CD8-positive, alpha-beta memory T cell (primary cell): ENCODE measurements at regions not wholly inside any gene's neighbourhood (a gene's known extent, or its start where the extent isn't known, plus 50 kb on each side); places are given as distances from the start of the nearest gene placed in this dataset.

Experiments used
- CTCF ChIA-PET: fragments of 350-600 bp; sonication (Branson Sonifier 250); formaldehyde crosslinking; loops from one replicate; lab custom pipeline; 2021; ENCODE audit warnings: antibody characterized with exemption; lab: Charles Lee
- POLR2A ChIA-PET: fragments of 350-600 bp; sonication (Branson Sonifier 250); formaldehyde crosslinking; loops from one replicate; lab custom pipeline; 2021; ENCODE audit warnings: antibody characterized with exemption; lab: Charles Lee
- DNase-seq, 5 donors: peaks; one replicate each; pipeline versions ENCODE4 v3.0.0 to v3.0.0-alpha.2; 2020 to 2022; ENCODE audit warnings: mixed read lengths in 1 of 5
- H3K27ac ChIP-seq: one replicate; pipeline ENCODE4 v1.7.0; 2013; ENCODE audit warnings: low read depth, mild to moderate bottlenecking, low read length, moderate library complexity
- H3K27me3 ChIP-seq: 2 replicates; pipeline ENCODE4 v1.7.0; 2013; ENCODE audit warnings: low read length, mild to moderate bottlenecking; ENCODE audit not compliant: insufficient read depth, poor library complexity, severe bottlenecking
- H3K36me3 ChIP-seq: 2 replicates; pipeline ENCODE4 v1.7.0; 2013; ENCODE audit warnings: mild to moderate bottlenecking, low read length, moderate library complexity; ENCODE audit not compliant: insufficient read depth
- H3K4me1 ChIP-seq: 2 replicates; pipeline ENCODE4 v1.7.0; 2013; ENCODE audit warnings: mild to moderate bottlenecking, low read length, moderate library complexity; ENCODE audit not compliant: insufficient read depth
- H3K4me3 ChIP-seq: 2 replicates; pipeline ENCODE4 v1.7.0; 2013; ENCODE audit warnings: mild to moderate bottlenecking, low read length
- H3K9me3 ChIP-seq: 2 replicates; pipeline ENCODE4 v1.7.0; 2013; ENCODE audit warnings: mild to moderate bottlenecking, low read length
- H3K27ac Mint-ChIP-seq, 8 donors: one replicate each; pipeline ENCODE4 v1.8.0; 2020 to 2021; ENCODE audit warnings: mixed read lengths in 8 of 8, mild to moderate bottlenecking in 6 of 8, inconsistent platforms in 3 of 8, moderate library complexity in 3 of 8
- H3K27me3 Mint-ChIP-seq, 2 donors: one replicate each; pipeline ENCODE4 v1.8.0; 2020 to 2021; ENCODE audit warnings: mixed read lengths in 2 of 2, mild to moderate bottlenecking in 1 of 2, moderate library complexity in 1 of 2
- H3K36me3 Mint-ChIP-seq, 3 donors: one replicate each; pipeline ENCODE4 v1.8.0; 2020 to 2021; ENCODE audit warnings: mixed read lengths in 3 of 3, inconsistent platforms in 1 of 3, mild to moderate bottlenecking in 1 of 3
- H3K4me1 Mint-ChIP-seq, 3 donors: one replicate each; pipeline ENCODE4 v1.8.0; 2020 to 2021; ENCODE audit warnings: mixed read lengths in 3 of 3, inconsistent platforms in 1 of 3, mild to moderate bottlenecking in 1 of 3
- H3K4me3 Mint-ChIP-seq, 7 donors: one replicate each; pipeline ENCODE4 v1.8.0; 2020 to 2021; ENCODE audit warnings: mixed read lengths in 7 of 7, mild to moderate bottlenecking in 6 of 7, moderate library complexity in 4 of 7, inconsistent platforms in 2 of 7
- H3K9me3 Mint-ChIP-seq, 5 donors: one replicate each; pipeline ENCODE4 v1.8.0; 2020 to 2022; ENCODE audit warnings: mixed read lengths in 5 of 5, mild to moderate bottlenecking in 3 of 5, moderate library complexity in 2 of 5, inconsistent platforms in 1 of 5

- peaks cover 0 to 9% (median 2%) of the 10 kb centered on the region in 5 donors for H3K9me3 Mint-ChIP-seq
- H3K4me1 ChIP-seq: no peaks in the 10 kb centered on the region
- no peaks in the 10 kb centered on the region for H3K36me3 Mint-ChIP-seq
- H3K4me3 Mint-ChIP-seq: no peak overlapping the region
- no peaks in the 10 kb centered on the region for H3K9me3 ChIP-seq
- no peaks in the 10 kb centered on the region for H3K4me1 Mint-ChIP-seq
- ChIA-PET POLR2A (no interaction called here), CTCF (no interaction called here)
- no peak overlapping the region for H3K4me3 ChIP-seq
- H3K36me3 ChIP-seq: no peaks in the 10 kb centered on the region
- H3K27me3 Mint-ChIP-seq: no peaks in the 10 kb centered on the region
- DNase-seq: no peak
- no peaks in the 10 kb centered on the region for H3K27me3 ChIP-seq
- no peak overlapping the region for H3K27ac ChIP-seq
- H3K27ac Mint-ChIP-seq: no peak overlapping the region
Observed at GRCh38 chr2:5751873-5752482, 59.8 kb downstream of the SOX11 start.

- Histone ChIP-seq H3K4me1 (no peaks in the 10 kb centered on the region), H3K9me3 (no peaks in the 10 kb centered on the region), H3K27ac (no peak overlapping the region), H3K36me3 (no peaks in the 10 kb centered on the region), H3K4me3 (no peak overlapping the region), H3K27me3 (no peaks in the 10 kb centered on the region)
- ChIA-PET POLR2A (no interaction called here), CTCF (no interaction called here)
- Mint-ChIP-seq H3K36me3 (no peaks in the 10 kb centered on the region), H3K9me3 (peaks cover 0 to 4% (median 2%) of the 10 kb centered on the region in 5 donors), H3K4me3 (no peak overlapping the region), H3K4me1 (no peaks in the 10 kb centered on the region), H3K27ac (no peak overlapping the region), H3K27me3 (no peaks in the 10 kb centered on the region)
- DNase-seq: no peak
Observed at GRCh38 chr2:5756272-5756671, 64.1 kb downstream of the SOX11 start.

GRCh38 chr2:5758346-5758745, 66.2 kb downstream of the SOX11 start:
- peaks cover 0 to 4% (median 2%) of the 10 kb centered on the region in 5 donors for H3K9me3 Mint-ChIP-seq
- CTCF ChIA-PET: no interaction called here
- no peak overlapping the region for H3K4me3 Mint-ChIP-seq

GRCh38 chr2:5759949-5760348, 67.8 kb downstream of the SOX11 start:
- no peak overlapping the region for H3K27ac ChIP-seq
- H3K36me3 ChIP-seq: no peaks in the 10 kb centered on the region
- H3K4me3 Mint-ChIP-seq: no peak overlapping the region
- H3K9me3 Mint-ChIP-seq: peaks cover 0 to 7% (median 2%) of the 10 kb centered on the region in 5 donors
- no peaks in the 10 kb centered on the region for H3K27me3 ChIP-seq
- no peaks in the 10 kb centered on the region for H3K36me3 Mint-ChIP-seq
- no peak overlapping the region for H3K27ac Mint-ChIP-seq
- H3K4me3 ChIP-seq: no peak overlapping the region
- ChIA-PET POLR2A (no interaction called here), CTCF (no interaction called here)
- no peaks in the 10 kb centered on the region for H3K9me3 ChIP-seq
- H3K4me1 Mint-ChIP-seq: no peaks in the 10 kb centered on the region
- H3K4me1 ChIP-seq: no peaks in the 10 kb centered on the region
- no peaks in the 10 kb centered on the region for H3K27me3 Mint-ChIP-seq
- DNase-seq: no peak

More at GRCh38 chr2:5758346-5758745, 66.2 kb downstream of the SOX11 start:
- Histone ChIP-seq H3K36me3 (no peaks in the 10 kb centered on the region), H3K27me3 (no peaks in the 10 kb centered on the region), H3K9me3 (no peaks in the 10 kb centered on the region), H3K4me3 (no peak overlapping the region), H3K4me1 (no peaks in the 10 kb centered on the region), H3K27ac (no peak overlapping the region)
- Mint-ChIP-seq H3K27me3 (no peaks in the 10 kb centered on the region), H3K4me1 (no peaks in the 10 kb centered on the region), H3K27ac (peak overlapping the region in 1 of 8 donors; percentile 11), H3K36me3 (no peaks in the 10 kb centered on the region)
- POLR2A ChIA-PET: no interaction called here
- no peak for DNase-seq

- Mint-ChIP-seq H3K27ac (no peak overlapping the region), H3K9me3 (peaks cover 0 to 8% (median 4%) of the 10 kb centered on the region in 5 donors), H3K36me3 (no peaks in the 10 kb centered on the region), H3K4me3 (no peak overlapping the region), H3K4me1 (no peaks in the 10 kb centered on the region), H3K27me3 (no peaks in the 10 kb centered on the region)
- H3K27me3 ChIP-seq: no peaks in the 10 kb centered on the region
- H3K4me3 ChIP-seq: no peak overlapping the region
- no peaks in the 10 kb centered on the region for H3K36me3 ChIP-seq
- no peak for DNase-seq
- no peaks in the 10 kb centered on the region for H3K4me1 ChIP-seq
- POLR2A ChIA-PET: no interaction called here
- CTCF ChIA-PET: no interaction called here
- H3K9me3 ChIP-seq: no peaks in the 10 kb centered on the region
- no peak overlapping the region for H3K27ac ChIP-seq
Observed at GRCh38 chr2:5763531-5763930, 71.3 kb downstream of the SOX11 start.

GRCh38 chr2:5764041-5764440, 71.9 kb downstream of the SOX11 start:
- CTCF ChIA-PET: no interaction called here
- Mint-ChIP-seq H3K36me3 (no peaks in the 10 kb centered on the region), H3K27me3 (no peaks in the 10 kb centered on the region), H3K4me3 (no peak overlapping the region), H3K4me1 (no peaks in the 10 kb centered on the region), H3K27ac (no peak overlapping the region), H3K9me3 (peaks cover 0 to 9% (median 4%) of the 10 kb centered on the region in 5 donors)
- no peak for DNase-seq
- Histone ChIP-seq H3K4me1 (no peaks in the 10 kb centered on the region), H3K4me3 (no peak overlapping the region), H3K27ac (no peak overlapping the region), H3K36me3 (no peaks in the 10 kb centered on the region), H3K27me3 (no peaks in the 10 kb centered on the region), H3K9me3 (no peaks in the 10 kb centered on the region)
- POLR2A ChIA-PET: no interaction called here

- H3K27me3 ChIP-seq: no peaks in the 10 kb centered on the region
- Mint-ChIP-seq H3K36me3 (no peaks in the 10 kb centered on the region), H3K4me1 (no peaks in the 10 kb centered on the region), H3K27ac (no peak overlapping the region), H3K4me3 (no peak overlapping the region), H3K9me3 (peaks cover 0 to 11% (median 4%) of the 10 kb centered on the region in 5 donors), H3K27me3 (no peaks in the 10 kb centered on the region)
- no peak overlapping the region for H3K4me3 ChIP-seq
- H3K9me3 ChIP-seq: peaks cover 3% of the 10 kb centered on the region
- no peaks in the 10 kb centered on the region for H3K36me3 ChIP-seq
- no peaks in the 10 kb centered on the region for H3K4me1 ChIP-seq
- DNase-seq: no peak
- H3K27ac ChIP-seq: no peak overlapping the region
- POLR2A ChIA-PET: no interaction called here
- CTCF ChIA-PET: no interaction called here
Observed at GRCh38 chr2:5766056-5766455, 73.9 kb downstream of the SOX11 start.

GRCh38 chr2:5766561-5766960, 74.4 kb downstream of the SOX11 start:
- Mint-ChIP-seq H3K27me3 (no peaks in the 10 kb centered on the region), H3K9me3 (peaks cover 0 to 11% (median 4%) of the 10 kb centered on the region in 5 donors), H3K36me3 (no peaks in the 10 kb centered on the region), H3K27ac (no peak overlapping the region), H3K4me3 (no peak overlapping the region), H3K4me1 (no peaks in the 10 kb centered on the region)
- ChIA-PET CTCF (no interaction called here), POLR2A (no interaction called here)
- no peak overlapping the region for H3K4me3 ChIP-seq
- no peak overlapping the region for H3K27ac ChIP-seq
- no peak for DNase-seq
- H3K36me3 ChIP-seq: no peaks in the 10 kb centered on the region
- H3K27me3 ChIP-seq: no peaks in the 10 kb centered on the region
- no peaks in the 10 kb centered on the region for H3K4me1 ChIP-seq
- H3K9me3 ChIP-seq: peaks cover 3% of the 10 kb centered on the region
